Activated effector memory CD4-positive, alpha-beta T cell treated with Interleukin-2 at 50 U/mL for 16 hours (primary cell): ENCODE measurements at regions not wholly inside any gene's neighbourhood (a gene's known extent, or its start where the extent isn't known, plus 50 kb on each side); places are given as distances from the start of the nearest gene placed in this dataset.

Experiments
- DNase-seq: peaks from one replicate; pipeline ENCODE4 v3.0.0-alpha.2; 2020

DNA sequence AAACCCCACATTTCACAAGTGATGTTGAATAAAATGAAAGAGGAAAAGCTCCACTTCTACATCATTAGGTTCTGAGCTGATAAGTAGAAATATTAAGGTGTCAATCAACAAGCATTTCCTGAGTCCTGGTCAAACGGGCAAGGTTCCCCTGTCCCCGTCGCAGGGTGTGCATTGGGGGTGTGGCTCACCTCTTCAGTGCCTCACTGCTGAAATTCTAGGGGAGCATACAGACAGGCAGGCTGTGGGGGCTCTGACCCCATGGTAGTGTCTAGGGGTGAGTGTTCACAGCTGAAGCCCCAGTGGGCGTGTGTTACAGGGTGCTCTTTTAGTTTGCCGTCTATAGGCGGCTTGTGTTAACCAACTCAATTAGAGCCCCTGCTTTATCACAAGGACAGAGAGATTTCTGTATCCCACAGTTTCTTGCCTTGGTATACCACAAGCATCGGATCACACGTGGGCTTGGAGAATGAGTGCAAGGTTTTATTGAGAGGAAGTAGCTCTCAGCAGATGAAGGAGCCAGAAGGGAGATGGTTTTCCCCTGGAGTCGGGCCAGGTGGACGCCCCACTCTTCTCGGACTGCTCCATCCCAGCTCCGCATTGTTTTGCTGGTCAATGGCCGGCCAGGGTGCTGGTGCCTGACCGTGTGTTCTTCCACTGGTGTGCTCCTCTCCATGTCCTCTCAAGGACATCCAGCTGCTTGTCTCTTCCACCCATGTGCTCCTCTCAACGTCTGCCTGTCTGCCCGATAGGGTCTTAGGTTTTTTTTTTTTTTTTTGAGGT is 238.2 kb upstream of the NLRP1 start:
- no peak for DNase-seq

DNA sequence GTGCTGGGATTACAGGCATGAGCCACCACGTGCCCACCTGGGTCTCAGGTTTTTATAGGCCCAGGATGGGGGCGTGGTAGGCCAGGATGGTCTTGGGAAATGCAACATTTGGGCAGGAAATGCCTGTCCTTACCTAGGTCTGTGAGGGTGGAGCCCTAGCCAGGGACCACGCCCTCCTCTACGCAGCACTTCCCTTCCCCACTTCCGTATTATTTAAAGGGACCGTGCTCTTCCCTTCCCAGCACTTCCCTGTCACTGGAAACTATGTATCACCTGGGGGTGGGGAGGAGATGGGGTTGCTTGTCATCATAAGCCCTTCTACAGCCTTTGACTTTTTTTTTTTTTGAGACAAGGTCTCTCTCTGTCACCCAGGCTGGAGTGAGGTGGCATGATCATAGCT is 238.9 kb upstream of the NLRP1 start:
- no peak for DNase-seq

DNA sequence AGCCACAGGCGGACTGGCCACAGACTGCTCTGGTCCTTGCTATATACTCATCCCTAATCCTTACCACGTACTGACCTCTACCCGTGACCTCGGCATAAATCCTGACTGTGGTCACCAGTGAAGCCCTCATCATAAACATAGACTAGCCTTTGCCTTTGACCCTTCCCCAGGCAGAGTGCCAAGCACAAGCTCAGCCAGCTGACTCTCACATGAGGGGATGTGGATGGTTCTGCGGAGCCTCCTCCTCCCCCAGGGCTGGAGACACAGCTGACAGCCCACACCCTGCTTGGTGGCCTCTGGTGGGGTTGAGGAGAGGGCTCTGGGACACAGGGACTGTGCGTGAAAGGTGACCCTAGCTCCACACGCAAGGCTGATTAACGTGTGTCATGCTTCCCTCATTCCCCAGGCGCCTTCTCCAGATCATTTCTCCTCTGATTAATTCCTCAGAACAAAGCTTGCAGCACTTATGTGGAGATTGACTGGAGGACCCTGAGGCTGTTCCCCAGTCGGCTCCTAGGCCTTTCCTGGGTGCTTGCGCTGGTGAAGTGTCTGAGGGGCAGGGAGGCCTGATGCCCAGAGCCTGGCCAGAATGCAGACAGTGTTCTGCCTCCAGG is 241.5 kb upstream of the NLRP1 start:
- no peak for DNase-seq

DNA sequence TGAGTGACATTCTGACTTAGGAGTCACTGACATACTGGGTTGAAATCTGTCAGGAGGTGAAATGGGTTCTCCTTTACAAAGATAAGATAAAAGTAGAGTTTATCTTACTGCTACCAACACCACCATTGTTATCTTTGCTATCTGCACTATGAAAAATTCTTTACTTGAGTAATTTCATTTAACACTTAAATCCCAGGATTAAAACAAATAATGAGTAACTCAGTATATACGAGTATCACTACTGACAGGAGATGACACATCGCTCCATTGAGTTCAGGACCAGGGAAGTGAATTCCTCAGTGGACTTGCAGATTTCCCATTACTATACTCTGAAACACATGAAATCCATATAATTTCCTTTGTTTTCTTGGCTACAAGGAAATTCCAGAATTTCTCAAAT is 242.1 kb upstream of the NLRP1 start:
- DNase-seq, result no peak

DNA sequence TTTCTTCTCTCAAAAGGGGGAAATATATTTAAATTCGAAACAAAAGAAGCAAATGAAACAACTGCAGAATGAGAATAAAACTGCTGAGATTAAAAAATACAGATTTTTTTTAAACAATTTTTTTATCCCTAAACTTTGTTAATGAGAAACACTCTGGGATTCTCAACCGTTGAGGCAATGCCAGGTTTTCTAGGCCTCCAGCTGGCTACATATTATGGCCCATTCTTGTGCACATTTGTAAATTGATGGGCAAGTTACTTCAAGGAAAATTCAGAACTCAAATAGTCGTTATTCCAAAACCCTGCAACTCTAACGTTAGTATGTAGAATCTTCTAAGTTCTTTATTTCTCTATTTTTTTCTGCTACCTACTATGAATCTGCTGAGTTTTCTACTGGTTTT is 239.3 kb upstream of the WSCD1 start:
- DNase-seq, result no peak

GRCh38 chr17:5832886-5833285 is 237.3 kb upstream of the WSCD1 start:
- DNase-seq, result no peak

DNA sequence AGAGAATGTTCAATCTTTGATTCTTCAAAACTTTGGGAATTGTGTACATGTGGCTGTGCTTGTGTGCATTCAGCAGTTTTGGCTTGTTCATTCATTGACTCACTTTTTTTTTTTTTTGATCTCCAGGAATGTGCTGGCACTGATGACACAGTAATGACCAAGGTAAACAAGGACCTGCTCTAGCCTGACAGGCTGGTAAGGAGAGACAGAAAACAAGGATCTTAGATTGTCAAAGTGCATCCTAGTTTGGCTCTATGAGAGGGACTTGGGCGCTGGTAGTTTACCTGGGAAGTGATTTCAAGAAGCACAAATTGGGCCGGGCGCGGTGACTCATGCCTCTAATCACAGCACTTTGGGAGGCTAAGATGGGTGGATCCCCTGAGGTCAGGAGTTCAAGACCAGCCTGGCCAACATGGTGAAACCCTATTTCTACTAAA is 233.1 kb upstream of the WSCD1 start:
- no peak for DNase-seq

DNA sequence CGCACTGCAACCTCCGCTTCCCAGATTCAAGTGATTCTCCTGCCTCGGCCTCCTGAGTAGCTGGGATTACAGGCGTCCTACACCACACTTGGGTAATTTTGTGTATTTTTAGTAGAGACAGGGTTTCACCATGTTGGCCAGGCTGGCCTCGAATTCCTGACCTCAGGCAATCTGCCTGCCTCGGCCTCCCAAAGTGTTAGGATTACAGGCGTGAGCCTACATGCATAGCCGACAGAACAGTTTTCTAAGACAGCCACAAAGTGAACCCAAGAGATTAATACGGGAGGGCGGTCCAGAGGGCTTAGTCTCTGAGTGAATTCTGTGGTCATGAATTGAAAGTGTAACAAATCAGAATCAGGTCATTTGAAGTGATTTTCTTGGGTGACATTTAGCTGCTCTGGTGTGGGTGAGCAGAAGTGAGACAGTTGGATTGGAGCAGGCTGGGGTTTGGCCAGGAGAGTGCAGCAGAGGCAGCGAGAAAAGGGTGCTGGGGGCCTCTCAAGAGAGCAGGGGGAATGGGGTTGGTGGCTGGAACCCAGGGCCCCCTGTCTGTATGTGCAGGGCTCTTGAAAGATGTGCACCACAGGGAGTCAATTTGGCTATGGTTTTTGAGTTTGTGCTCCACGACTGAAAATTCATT is 231.4 kb upstream of the WSCD1 start:
- DNase-seq, result no peak

DNA sequence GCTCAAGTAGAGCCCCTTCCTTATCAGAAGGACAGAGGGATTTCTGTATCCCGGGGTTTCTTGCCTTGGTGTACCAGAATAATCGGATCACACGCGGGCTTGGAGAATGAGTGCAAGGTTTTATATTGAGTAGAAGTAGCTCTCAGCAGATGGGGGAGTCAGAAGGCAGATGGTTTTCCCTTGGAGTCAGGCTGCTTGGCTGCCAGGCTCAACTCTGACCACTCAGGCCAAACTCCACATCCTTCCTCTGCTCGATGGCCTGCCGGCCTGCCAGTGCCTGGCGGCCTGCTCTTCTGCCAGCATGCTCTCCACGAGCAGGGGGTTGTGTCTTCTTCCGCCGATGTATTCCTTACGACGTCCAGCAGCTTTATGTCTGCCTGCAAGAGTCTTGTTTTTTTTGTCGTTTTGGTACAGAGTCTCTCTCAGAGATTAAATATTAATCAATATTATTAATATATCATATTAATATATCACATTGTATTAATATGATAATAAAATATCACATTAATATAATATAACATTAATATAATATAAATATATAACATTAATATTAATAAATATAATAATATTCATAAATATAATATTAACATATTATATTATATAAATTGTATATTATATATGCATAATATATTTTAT is 229.2 kb upstream of the WSCD1 start:
- DNase-seq, result no peak

- no peak for DNase-seq
Observed at GRCh38 chr17:5841862-5842261, 228.3 kb upstream of the WSCD1 start.

GRCh38 chr17:5843366-5844026 is 226.7 kb upstream of the WSCD1 start:
- no peak for DNase-seq

GRCh38 chr17:5846001-5846400 is 224.2 kb upstream of the WSCD1 start:
- DNase-seq, result no peak

DNA sequence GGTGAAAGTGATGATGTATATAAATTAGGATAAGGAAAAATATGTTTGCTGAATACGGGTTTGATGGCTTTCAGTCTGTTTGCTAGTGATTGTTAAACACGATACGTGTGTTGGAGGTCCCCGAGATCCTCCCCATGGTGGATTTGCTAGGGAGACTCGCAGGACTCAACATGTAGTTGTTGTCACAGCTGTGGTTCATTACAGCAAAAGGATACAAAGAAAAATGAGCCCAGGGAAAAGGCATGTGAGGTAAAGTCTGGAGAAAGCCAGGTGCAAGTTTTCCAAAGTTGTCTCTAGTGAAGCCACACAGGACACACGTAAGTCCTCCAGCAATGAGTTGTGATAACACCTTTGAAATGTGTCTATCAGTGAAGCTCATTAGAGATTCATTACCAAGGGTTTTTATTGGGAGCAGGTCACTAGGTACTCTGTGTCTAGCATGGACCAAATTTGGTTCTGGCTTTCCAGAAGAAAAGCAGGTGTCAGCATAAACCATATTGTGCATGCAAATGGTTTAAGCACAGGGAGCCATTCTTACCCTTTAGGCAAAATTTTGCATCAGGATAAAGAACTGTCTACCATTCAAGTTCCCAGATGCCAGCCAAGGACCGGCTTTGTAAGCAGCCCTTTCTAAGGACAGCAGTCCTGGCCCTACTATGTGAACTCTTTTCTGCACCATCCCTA is 215.2 kb upstream of the WSCD1 start:
- no peak for DNase-seq

DNA sequence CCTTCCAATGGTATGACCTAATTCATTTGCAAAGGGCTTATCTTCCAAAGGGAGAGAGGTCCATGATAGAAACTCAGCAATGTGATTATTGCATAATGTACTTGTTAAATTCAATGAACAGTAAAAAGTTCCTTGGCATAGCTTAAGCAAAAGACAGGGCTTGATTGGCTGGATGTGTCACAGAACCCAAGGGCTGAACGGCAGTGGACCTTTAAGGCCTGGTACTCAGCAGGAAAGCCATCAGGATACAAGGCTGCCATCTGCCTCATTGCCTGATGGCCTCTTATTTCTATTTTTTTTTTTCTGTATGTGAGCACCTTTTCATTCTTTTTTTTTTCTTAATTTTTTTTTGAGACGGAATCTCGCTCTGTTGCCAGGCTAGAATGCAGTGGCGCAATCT is 208.9 kb upstream of the WSCD1 start:
- DNase-seq, result no peak

DNA sequence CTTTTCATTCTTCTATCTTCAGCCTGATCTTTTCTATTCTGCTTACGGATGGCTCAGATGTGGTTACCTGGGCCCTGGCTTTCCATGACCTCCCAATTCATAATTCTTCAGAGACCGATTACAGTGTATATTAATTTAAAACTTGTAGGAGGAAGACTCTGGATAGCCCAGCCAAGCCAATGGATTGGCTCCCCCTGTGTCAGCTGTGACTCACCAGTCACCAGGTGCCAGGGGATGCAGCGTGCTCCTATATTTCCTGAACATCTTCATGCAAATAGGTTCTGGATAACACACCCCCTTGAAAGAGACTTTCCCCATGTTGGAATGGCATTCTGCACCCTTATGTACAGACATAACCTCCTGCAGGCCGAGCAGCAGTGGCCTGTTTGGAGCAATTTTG is 208.3 kb upstream of the WSCD1 start:
- no peak for DNase-seq

DNA sequence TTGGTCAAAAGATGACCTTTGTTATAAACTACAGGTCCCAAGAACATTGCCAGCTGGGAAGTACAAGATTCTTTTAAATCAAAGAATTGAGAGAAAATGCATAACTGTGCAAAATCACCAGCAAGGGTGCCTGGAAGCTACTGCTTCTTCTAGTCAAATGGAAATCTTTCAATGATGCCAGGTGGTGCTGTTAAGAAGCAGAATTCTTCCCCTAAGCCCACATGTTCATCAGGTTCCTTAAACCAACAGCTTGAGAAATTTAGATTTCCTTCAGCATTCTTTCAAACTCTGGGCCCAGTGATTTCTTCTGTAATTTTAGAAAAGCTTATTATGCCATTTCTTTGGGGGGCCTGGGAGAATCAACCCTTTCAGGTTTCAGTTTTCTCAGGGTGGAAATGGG is 207.8 kb upstream of the WSCD1 start:
- DNase-seq, result no peak

DNA sequence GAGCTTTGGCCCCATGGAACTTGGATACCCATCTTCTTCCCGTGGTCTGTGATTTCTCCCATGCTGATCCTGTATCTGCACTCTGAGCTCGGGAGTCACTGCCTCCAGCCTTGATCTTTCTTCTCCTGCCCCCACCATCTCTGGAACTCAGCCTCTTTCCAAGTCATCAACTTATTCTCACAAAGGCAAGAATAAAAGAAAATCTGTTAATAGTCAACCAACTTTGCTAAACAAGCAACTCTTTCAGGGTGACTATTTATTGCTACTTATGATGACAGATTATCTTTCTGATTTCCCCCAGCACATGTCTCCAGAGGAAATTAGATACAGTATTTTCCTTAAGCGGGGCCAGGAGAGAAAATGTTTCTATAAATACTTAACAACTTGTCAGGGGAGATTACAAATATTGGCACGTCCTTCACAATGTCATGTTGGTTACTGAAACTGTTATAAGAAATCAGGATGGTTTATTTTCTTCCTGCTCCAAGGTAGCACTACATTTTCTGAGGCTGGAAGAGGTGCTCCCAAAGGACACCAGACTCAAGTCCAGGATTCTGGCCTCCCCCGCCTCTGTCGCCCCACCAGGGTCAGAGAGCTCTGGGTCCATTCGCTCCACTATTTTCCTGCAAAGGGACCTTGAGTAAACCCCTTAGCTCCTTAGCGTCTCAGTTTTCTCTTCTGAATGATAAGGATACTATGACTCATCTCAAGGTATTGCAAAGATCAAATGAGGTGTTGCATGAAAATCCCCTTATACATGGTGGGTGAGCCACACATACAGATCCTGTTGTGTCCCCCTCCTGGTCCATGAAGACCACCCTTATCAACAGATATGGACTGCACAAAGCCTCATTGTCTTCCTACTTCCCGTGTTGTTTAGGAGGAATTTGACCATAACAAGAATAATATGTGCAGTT is 205.2 kb upstream of the WSCD1 start:
- DNase-seq, result no peak

DNA sequence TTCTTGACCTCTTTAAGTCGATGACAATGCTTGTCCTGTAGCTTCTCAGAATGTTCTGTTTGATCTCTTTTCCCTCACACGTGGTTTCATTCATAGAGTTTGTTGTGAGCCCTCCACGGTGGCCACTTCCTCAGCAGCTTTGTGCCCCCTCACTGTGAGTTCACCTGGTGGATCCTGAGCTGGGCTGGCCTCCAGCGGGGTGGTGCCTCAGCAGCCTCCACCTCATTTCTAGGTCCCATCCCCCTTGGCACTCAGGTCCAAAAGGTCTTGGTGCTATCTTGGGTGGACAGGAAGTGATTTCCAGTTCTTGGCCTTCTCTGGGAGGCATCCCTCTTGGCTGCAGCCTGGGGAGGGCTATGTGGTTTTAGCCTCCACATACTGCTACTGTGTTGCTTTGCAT is 203.2 kb upstream of the WSCD1 start:
- DNase-seq, result no peak

DNA sequence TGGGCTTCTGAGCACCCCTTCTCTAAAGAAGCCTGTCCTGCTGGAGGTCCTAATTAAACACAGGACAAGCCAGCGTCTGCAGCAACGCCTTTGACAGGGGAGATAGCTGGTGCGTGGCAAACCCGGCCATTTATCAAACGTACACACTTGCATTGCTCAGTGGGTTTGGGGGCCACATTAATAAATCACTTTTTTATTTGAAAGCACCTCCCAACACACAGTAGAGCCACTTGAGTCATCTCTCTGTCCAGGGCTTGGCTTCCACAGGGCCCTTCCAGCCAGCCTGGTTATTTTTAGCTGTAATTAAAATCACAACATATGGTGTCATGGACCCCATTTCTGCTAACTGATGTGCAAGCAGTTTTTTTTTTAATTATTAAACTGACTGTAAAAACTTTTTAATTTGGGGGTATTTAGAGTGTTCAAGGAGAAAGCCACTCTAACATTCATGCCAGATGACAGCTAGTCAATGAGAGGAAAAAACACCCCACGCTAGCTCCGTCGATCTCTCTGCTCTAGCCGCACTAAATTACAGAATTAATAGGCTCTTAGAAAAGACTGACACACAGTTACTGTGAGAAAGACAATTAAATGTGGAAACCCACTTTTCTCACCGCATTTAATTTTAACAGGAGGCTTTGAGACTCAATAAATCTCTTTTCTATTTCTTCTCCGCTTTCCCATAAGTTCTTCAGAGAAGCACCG is 201.0 kb upstream of the WSCD1 start:
- no peak for DNase-seq

GRCh38 chr17:5870231-5870953 is 199.8 kb upstream of the WSCD1 start:
- no peak for DNase-seq
